Mesenteric fat pad (tissue), 1 donor: ENCODE measurements at regions not wholly inside any gene's neighbourhood (a gene's known extent, or its start where the extent isn't known, plus 50 kb on each side); places are given as distances from the start of the nearest gene placed in this dataset.

Source experiments
- DNase-seq: peaks from one replicate; pipeline ENCODE4 v3.0.0-alpha.2; 2020; ENCODE audit warnings: low spot score
- donor health status: DM: yes; HTN: yes; CAD: no.

GRCh38 chr4:181431006-181431405 is 812.2 kb upstream of the TENM3 start:
- DNase-seq, result no peak

- DNase-seq, result no peak
Observed at GRCh38 chr4:181431661-181432060, 811.5 kb upstream of the TENM3 start.

- DNase-seq, result no peak
Observed at GRCh38 chr4:181432335-181432734, 810.9 kb upstream of the TENM3 start.

- DNase-seq, result no peak
Observed at GRCh38 chr4:181437895-181438294, 805.3 kb upstream of the TENM3 start.

GRCh38 chr4:181438641-181439040 is 804.6 kb upstream of the TENM3 start:
- DNase-seq, result no peak

- no peak for DNase-seq
Observed at GRCh38 chr4:181443021-181443420, 800.2 kb upstream of the TENM3 start.

GRCh38 chr4:181465826-181466225 is 777.4 kb upstream of the TENM3 start:
- DNase-seq, result no peak

GRCh38 chr4:181468451-181468850 is 774.8 kb upstream of the TENM3 start:
- no peak for DNase-seq

- DNase-seq, result no peak
Observed at GRCh38 chr4:181470306-181470705, 772.9 kb upstream of the TENM3 start.

GRCh38 chr4:181475359-181475758 is 767.8 kb upstream of the TENM3 start:
- no peak for DNase-seq

- no peak for DNase-seq
Observed at GRCh38 chr4:181475781-181476507, 767.3 kb upstream of the TENM3 start.

- DNase-seq, result no peak
Observed at GRCh38 chr4:181476508-181476890, 766.7 kb upstream of the TENM3 start.

GRCh38 chr4:181477591-181477990 is 765.6 kb upstream of the TENM3 start:
- DNase-seq, result no peak

- DNase-seq, result no peak
Observed at GRCh38 chr4:181478656-181479055, 764.5 kb upstream of the TENM3 start.

- DNase-seq, result no peak
Observed at GRCh38 chr4:181479141-181479540, 764.1 kb upstream of the TENM3 start.

GRCh38 chr4:181484396-181484795 is 758.8 kb upstream of the TENM3 start:
- DNase-seq, result no peak

- no peak for DNase-seq
Observed at GRCh38 chr4:181488926-181489325, 754.3 kb upstream of the TENM3 start.

- DNase-seq, result no peak
Observed at GRCh38 chr4:181498148-181498547, 745.1 kb upstream of the TENM3 start.

GRCh38 chr4:181502611-181503010 is 740.6 kb upstream of the TENM3 start:
- DNase-seq, result no peak

- no peak for DNase-seq
Observed at GRCh38 chr4:181503687-181504390, 739.4 kb upstream of the TENM3 start.

- no peak for DNase-seq
Observed at GRCh38 chr4:181504924-181505323, 738.3 kb upstream of the TENM3 start.

GRCh38 chr4:181507180-181507835 is 735.9 kb upstream of the TENM3 start:
- DNase-seq, result no peak
